ENCODE measurements at regions not wholly inside any gene's neighbourhood (a gene's known extent, or its start where the extent isn't known, plus 50 kb on each side); places are given as distances from the start of the nearest gene placed in this dataset.

DNA sequence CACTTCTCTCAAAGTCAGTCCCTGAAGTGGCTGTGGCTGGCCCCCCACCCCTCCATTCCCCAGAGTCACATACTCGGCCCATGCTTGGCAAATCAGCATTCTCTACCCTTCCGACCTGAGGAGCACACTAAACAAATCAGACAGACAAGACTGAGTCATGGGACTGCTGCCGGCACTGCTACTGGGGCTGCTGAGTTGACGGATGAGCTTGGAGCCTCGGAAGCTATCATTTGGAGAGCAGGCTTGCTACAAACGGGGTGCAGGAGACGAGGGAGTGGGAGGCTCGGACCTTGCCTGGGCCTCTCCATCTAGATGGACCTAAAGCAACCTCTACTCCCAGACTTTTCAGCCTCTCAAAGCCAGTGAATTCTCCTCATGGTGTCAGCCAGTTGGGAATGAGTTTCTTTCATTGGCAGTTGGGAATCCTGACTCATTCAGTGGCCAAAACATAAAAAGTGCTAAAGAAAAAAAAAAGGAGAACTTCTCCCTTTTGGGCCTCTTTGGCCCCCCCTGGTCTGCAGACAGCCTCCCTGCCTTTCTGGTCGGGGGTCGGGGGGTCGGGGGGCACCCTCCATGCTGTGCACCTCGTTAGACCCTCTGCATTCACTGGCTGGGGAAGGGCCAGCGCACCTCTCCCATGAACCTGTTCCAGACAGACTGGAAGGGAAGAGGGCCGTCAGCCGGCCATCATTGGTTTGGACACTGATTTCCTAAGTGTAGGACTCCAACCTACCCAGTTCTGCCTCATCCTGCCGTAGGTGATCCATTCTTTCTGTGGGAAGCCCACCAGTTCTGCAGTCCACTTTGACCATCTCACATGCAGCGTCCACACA, 52.3 kb upstream of the COL13A1 start:
- Histone ChIP-seq H3K4me3 (no peak overlapping the region), H3K27me3 (no peaks in the 10 kb centered on the region), H3K27ac (no peak overlapping the region), H3K9me3 (no peaks in the 10 kb centered on the region), H3K4me1 (peaks cover 4% of the 10 kb centered on the region), H3K36me3 (no peaks in the 10 kb centered on the region)
- TF ChIP-seq POLR2AphosphoS5 (IDR thresholded peaks at IDR 0.05) (no peak), POLR2A (IDR thresholded peaks at IDR 0.05) (no peak), EP300 (IDR thresholded peaks at IDR 0.05) (no peak)
- TF ChIP-seq, protein P1, sequence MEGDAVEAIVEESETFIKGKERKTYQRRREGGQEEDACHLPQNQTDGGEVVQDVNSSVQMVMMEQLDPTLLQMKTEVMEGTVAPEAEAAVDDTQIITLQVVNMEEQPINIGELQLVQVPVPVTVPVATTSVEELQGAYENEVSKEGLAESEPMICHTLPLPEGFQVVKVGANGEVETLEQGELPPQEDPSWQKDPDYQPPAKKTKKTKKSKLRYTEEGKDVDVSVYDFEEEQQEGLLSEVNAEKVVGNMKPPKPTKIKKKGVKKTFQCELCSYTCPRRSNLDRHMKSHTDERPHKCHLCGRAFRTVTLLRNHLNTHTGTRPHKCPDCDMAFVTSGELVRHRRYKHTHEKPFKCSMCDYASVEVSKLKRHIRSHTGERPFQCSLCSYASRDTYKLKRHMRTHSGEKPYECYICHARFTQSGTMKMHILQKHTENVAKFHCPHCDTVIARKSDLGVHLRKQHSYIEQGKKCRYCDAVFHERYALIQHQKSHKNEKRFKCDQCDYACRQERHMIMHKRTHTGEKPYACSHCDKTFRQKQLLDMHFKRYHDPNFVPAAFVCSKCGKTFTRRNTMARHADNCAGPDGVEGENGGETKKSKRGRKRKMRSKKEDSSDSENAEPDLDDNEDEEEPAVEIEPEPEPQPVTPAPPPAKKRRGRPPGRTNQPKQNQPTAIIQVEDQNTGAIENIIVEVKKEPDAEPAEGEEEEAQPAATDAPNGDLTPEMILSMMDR (IDR thresholded peaks at IDR 0.05): no peak
- no peak for DNase-seq (ENCODE audit: low spot score in 2 of 2)
- 75% methylated on average over 12 of the region's 17 CpGs for WGBS

DNA sequence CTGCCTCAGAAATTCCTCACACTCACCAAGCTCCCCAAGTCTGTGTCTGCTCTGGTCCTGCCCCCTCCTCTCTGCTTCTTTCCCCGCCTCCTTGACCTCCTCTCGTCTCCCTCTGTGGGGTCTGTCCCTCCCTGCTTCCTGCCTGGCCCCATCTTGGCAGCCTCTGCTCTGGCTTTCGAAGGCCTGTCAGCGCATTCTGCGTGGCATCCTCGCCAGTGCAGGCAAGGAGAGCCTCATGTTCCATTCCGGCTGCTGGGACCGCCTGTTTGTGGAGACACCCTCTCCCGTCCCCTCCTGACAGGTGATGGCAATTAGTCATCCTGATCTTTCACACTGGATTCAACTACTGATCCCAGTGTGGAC, 51.7 kb upstream of the COL13A1 start:
- 88% methylated on average over 9 of the region's 9 CpGs for WGBS
- Histone ChIP-seq H3K4me3 (no peak overlapping the region), H3K36me3 (no peaks in the 10 kb centered on the region), H3K27ac (no peak overlapping the region), H3K9me3 (no peaks in the 10 kb centered on the region), H3K4me1 (peaks cover 4% of the 10 kb centered on the region), H3K27me3 (no peaks in the 10 kb centered on the region)
- TF ChIP-seq, protein P1 (IDR thresholded peaks at IDR 0.05): no peak
- TF ChIP-seq POLR2AphosphoS5 (IDR thresholded peaks at IDR 0.05): no peak
- TF ChIP-seq POLR2A (IDR thresholded peaks at IDR 0.05): no peak
- no peak for TF ChIP-seq EP300 (IDR thresholded peaks at IDR 0.05)
- no peak for DNase-seq (ENCODE audit: low spot score in 2 of 2)

DNA sequence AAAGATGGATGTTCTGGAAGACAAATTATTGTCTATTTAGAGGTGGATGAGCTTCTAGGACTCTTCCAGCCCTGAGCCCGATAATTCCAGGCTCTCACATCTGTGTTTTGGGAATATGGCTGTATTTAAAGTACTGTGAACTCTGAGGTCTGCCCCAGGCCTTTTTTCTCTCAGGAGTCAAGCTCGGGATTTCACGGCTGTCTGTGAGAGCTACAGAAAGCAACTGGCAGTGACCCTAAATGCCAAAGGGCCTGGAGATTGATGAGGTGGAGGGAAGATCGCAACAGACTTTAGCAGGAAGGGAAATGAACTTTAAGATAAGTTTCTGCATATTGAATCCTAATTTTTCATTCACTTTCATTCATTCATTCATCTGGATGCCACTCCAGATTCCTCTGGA, 51.0 kb upstream of the COL13A1 start:
- Histone ChIP-seq H3K9me3 (no peaks in the 10 kb centered on the region), H3K27ac (no peak overlapping the region), H3K4me1 (peaks cover 4% of the 10 kb centered on the region), H3K4me3 (no peak overlapping the region), H3K27me3 (no peaks in the 10 kb centered on the region), H3K36me3 (no peaks in the 10 kb centered on the region)
- WGBS: 75% methylated on average over 4 of the region's 4 CpGs
- DNase-seq (ENCODE audit: low spot score in 2 of 2): no peak
- TF ChIP-seq POLR2AphosphoS5 (IDR thresholded peaks at IDR 0.05) (no peak), POLR2A (IDR thresholded peaks at IDR 0.05) (no peak), EP300 (IDR thresholded peaks at IDR 0.05) (no peak)
- TF ChIP-seq, protein P1 (IDR thresholded peaks at IDR 0.05): no peak

DNA sequence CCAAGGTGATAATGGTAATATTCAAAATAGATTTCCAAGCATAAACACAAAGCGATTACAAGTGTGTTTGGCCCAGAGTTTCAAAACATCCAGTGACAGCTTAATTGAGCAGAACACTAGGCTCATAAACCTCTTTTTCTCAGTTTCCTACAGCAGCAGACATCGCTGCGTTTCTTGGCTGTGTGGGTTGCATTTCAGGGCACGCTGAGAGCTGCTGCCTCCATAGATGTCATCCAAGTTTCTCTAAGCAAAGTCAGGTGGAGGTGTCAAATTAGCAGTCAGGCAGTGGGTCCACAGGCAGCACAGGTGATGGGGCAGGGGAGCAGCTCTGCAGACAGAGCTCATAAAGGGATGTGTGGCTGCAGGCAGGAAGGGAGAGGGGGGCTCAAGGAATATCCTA, 50.5 kb upstream of the COL13A1 start:
- no peak for DNase-seq (ENCODE audit: low spot score in 2 of 2)
- H3K4me1 ChIP-seq: peaks cover 4% of the 10 kb centered on the region
- 80% methylated on average over 4 of the region's 4 CpGs for WGBS
- no peak overlapping the region for H3K27ac ChIP-seq
- H3K27me3 ChIP-seq: no peaks in the 10 kb centered on the region
- no peak overlapping the region for H3K4me3 ChIP-seq
- H3K36me3 ChIP-seq: no peaks in the 10 kb centered on the region
- no peaks in the 10 kb centered on the region for H3K9me3 ChIP-seq
- TF ChIP-seq EP300 (IDR thresholded peaks at IDR 0.05) (no peak), POLR2AphosphoS5 (IDR thresholded peaks at IDR 0.05) (no peak), POLR2A (IDR thresholded peaks at IDR 0.05) (no peak)
- TF ChIP-seq, protein P1 (IDR thresholded peaks at IDR 0.05): no peak
